Breast epithelium (tissue), 4 donors: ENCODE measurements at regions not wholly inside any gene's neighbourhood (a gene's known extent, or its start where the extent isn't known, plus 50 kb on each side); places are given as distances from the start of the nearest gene placed in this dataset.

ENCODE experiments used
- DNase-seq, 2 donors: peaks; one replicate each; pipeline ENCODE4 v3.0.0-alpha.2; 2019; ENCODE audit warnings: low spot score in 2 of 2
- H3K27ac ChIP-seq, 2 donors: fragments of 200-600 bp; sonication (generic) in 1 of 2; one replicate each; pipeline ENCODE4 v1.5.1; 2016 to 2019; ENCODE audit warnings: mild to moderate bottlenecking in 1 of 2
- H3K27me3 ChIP-seq, 2 donors: fragments of 200-600 bp; sonication (generic) in 1 of 2; one replicate each; pipeline versions ENCODE4 v1.5.1 to v1.6.0; 2017 to 2019; ENCODE audit warnings: control low read depth in 1 of 2, mild to moderate bottlenecking in 1 of 2
- H3K36me3 ChIP-seq: fragments of 200-600 bp; one replicate; pipeline ENCODE4 v1.5.1; 2019
- H3K4me1 ChIP-seq, 2 donors: fragments of 200-600 bp; sonication (generic); one replicate each; pipeline ENCODE4 v1.5.1; 2016 to 2019; ENCODE audit warnings: control low read depth in 1 of 2
- H3K4me3 ChIP-seq, 3 donors: fragments of 200-600 bp; sonication (generic); 1 replicate in 2 of 3; 2 replicates in 1 of 3; pipeline ENCODE4 v1.5.1; 2016 to 2019; ENCODE audit warnings: mild to moderate bottlenecking in 3 of 3, moderate library complexity in 2 of 3
- H3K9me3 ChIP-seq, 2 donors: fragments of 200-600 bp; sonication (generic) in 1 of 2; one replicate each; pipeline ENCODE4 v1.5.1; 2016 to 2019; ENCODE audit warnings: control low read depth in 1 of 2
- POLR2A ChIP-seq: fragments of 450-650 bp; IDR thresholded peaks from one replicate; pipeline ENCODE4 v1.6.1; 2016; ENCODE audit warnings: antibody characterized with exemption, mild to moderate bottlenecking, moderate library complexity
- POLR2AphosphoS5 ChIP-seq, 3 donors: sonication (generic); formaldehyde crosslinking; IDR thresholded peaks; one replicate each; pipeline ENCODE4 v1.6.1; 2017; ENCODE audit warnings: antibody characterized with exemption in 3 of 3
- intact Hi-C: fragments of 100-400 bp; cut with DNase I; formaldehyde crosslinking; loops from one replicate; pipeline ENCODE4 v1.15.1; 2023; ENCODE audit warnings: low total_unique reads
- TF ChIP-seq, protein P1 (sequence below), 3 donors: fragments of 450-650 bp; IDR thresholded peaks; one replicate each; pipeline ENCODE4 v1.5.1; 2016 to 2017; ENCODE audit warnings: antibody characterized with exemption in 3 of 3, mild to moderate bottlenecking in 3 of 3, moderate library complexity in 3 of 3

DNA sequence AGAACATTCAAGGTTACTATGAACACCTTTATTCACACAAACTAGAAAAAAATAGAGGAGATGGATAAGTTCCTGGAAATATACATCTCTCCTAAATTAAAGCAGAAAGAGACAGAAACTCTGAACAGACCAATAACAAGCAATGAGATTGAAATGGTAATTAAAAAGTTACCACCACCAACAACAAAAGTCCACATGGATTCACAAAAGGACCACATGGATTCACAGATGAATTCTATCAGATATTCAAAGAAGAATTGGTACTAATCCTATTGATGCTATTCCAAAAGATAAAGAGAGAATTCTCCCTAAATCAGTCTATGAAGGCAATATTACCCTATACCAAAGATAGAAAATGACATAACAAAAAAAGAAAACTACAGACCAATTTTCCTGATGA, 518.9 kb downstream of the PRDM9 start:
- intact Hi-C loops = no loop called here

DNA sequence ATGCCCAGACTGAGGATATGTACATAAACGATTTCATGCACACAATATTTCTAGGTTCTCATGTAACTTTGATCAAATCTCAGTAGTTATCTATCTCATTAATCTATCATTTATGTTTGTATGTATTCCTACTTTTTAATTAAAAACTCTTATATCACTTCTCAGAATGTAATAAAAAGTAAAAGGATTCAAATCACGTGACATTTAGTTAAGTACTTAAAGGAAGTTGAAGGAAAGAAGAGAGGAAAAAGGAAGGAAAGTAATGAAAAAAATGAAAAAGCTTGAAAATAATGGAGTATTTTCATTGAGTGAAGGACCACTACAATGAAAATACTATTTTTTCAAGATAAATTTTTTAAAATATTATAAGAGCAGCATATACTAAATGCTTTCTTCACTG, 535.3 kb downstream of the PRDM9 start:
- peaks cover 0 to 5% of the 10 kb centered on the region in 2 donors for H3K9me3 ChIP-seq
- intact Hi-C loops = no loop called here
- no peak overlapping the region for H3K4me3 ChIP-seq
- no peak overlapping the region for H3K27ac ChIP-seq
- no peak for DNase-seq
- no peaks in the 10 kb centered on the region for H3K36me3 ChIP-seq
- TF ChIP-seq POLR2AphosphoS5 (IDR thresholded peaks at IDR 0.05) (no peak), POLR2A (no peak)
- TF ChIP-seq, protein P1, sequence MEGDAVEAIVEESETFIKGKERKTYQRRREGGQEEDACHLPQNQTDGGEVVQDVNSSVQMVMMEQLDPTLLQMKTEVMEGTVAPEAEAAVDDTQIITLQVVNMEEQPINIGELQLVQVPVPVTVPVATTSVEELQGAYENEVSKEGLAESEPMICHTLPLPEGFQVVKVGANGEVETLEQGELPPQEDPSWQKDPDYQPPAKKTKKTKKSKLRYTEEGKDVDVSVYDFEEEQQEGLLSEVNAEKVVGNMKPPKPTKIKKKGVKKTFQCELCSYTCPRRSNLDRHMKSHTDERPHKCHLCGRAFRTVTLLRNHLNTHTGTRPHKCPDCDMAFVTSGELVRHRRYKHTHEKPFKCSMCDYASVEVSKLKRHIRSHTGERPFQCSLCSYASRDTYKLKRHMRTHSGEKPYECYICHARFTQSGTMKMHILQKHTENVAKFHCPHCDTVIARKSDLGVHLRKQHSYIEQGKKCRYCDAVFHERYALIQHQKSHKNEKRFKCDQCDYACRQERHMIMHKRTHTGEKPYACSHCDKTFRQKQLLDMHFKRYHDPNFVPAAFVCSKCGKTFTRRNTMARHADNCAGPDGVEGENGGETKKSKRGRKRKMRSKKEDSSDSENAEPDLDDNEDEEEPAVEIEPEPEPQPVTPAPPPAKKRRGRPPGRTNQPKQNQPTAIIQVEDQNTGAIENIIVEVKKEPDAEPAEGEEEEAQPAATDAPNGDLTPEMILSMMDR (IDR thresholded peaks at IDR 0.05) = no peak
- no peaks in the 10 kb centered on the region for H3K4me1 ChIP-seq
- no peaks in the 10 kb centered on the region for H3K27me3 ChIP-seq

More for the DNA sequence above, 518.9 kb downstream of the PRDM9 start:
- Histone ChIP-seq H3K27me3 (no peaks in the 10 kb centered on the region), H3K9me3 (peaks cover 7 to 13% of the 10 kb centered on the region in 2 donors), H3K36me3 (no peaks in the 10 kb centered on the region), H3K4me1 (no peaks in the 10 kb centered on the region), H3K27ac (no peak overlapping the region), H3K4me3 (no peak overlapping the region)
- no peak for DNase-seq
- no peak for TF ChIP-seq POLR2A
- TF ChIP-seq, protein P1 (IDR thresholded peaks at IDR 0.05) = no peak
- no peak for TF ChIP-seq POLR2AphosphoS5 (IDR thresholded peaks at IDR 0.05)

DNA sequence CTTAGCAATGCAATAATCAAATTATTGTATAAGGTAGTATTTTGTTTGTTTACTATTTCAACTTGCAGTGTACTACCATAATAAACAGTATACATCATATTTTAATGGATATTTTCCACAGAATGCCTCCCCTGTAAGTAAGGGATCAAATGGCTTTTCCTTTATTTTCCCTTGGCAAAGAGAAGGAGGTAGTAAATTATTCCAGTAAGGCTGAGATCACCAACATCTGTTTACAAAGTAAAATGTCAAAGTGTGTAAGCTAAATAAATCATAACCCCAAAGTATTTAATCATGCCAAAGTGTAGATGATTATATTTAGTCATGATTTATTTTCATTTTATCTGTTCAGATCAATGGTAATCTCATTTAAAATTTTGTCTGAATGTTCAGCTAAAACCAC, 537.6 kb downstream of the PRDM9 start:
- H3K27ac ChIP-seq = no peak overlapping the region
- H3K4me1 ChIP-seq = no peaks in the 10 kb centered on the region
- intact Hi-C loops = no loop called here
- no peak for TF ChIP-seq POLR2AphosphoS5 (IDR thresholded peaks at IDR 0.05)
- no peak for DNase-seq
- H3K4me3 ChIP-seq = no peak overlapping the region
- H3K9me3 ChIP-seq = no peaks in the 10 kb centered on the region
- no peaks in the 10 kb centered on the region for H3K36me3 ChIP-seq
- no peaks in the 10 kb centered on the region for H3K27me3 ChIP-seq

DNA sequence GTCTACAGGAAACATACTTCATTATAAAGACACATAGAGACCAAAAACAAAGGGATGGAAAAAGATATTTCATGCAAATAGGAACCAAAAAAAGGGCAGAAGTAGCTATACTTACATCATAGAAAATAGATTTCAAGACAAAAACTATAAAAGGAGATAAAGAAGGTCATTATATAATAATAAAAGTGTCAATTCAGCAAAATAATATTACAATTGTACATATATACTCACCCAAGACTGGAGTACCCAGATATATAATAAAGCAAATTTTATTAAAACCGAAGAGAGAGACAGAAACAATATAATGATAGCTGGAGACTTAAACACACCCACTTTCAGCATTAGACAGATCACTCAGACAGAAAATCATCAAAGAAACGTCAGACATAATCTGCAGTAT, 546.3 kb downstream of the PRDM9 start:
- intact Hi-C loops = no loop called here
- no peaks in the 10 kb centered on the region for H3K4me1 ChIP-seq

DNA sequence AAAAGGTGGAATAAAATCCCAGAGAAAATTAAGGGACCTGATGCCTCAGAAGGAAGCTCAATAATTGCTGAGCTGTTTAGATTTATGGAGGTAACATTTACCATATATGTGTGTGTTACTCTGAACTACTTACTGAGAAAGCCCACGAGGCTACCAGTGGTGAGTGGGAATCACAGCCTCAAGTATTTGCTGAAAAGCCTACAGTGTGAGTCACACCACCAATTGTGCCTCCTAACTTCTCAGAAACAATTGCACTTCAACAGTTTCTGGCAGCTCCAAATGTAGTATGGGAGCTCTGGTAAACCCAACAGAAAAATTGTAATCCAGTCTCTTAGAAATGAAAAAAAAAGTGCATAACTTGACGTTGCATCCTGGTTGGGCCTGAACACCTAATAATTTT, 551.6 kb downstream of the PRDM9 start:
- H3K27me3 ChIP-seq = no peaks in the 10 kb centered on the region

More for the DNA sequence above, 546.3 kb downstream of the PRDM9 start:
- no peaks in the 10 kb centered on the region for H3K27me3 ChIP-seq
- no peaks in the 10 kb centered on the region for H3K36me3 ChIP-seq
- H3K9me3 ChIP-seq = peaks cover 0 to 7% of the 10 kb centered on the region in 2 donors
- DNase-seq = no peak
- no peak overlapping the region for H3K4me3 ChIP-seq
- no peak overlapping the region for H3K27ac ChIP-seq
- TF ChIP-seq POLR2AphosphoS5 (IDR thresholded peaks at IDR 0.05) (no peak), POLR2A (no peak)
- TF ChIP-seq, protein P1 (IDR thresholded peaks at IDR 0.05) = no peak

More for the DNA sequence above, 551.6 kb downstream of the PRDM9 start:
- H3K9me3 ChIP-seq = peaks cover 0 to 7% of the 10 kb centered on the region in 2 donors
- DNase-seq = no peak
- TF ChIP-seq, protein P1 (IDR thresholded peaks at IDR 0.05) = no peak
- TF ChIP-seq POLR2AphosphoS5 (IDR thresholded peaks at IDR 0.05) = no peak
- no peak for TF ChIP-seq POLR2A
- intact Hi-C loops = no loop called here
- H3K27ac ChIP-seq = no peak overlapping the region
- no peaks in the 10 kb centered on the region for H3K36me3 ChIP-seq
- no peak overlapping the region for H3K4me3 ChIP-seq
- H3K4me1 ChIP-seq = no peaks in the 10 kb centered on the region
